ENCODE measurements at regions not wholly inside any gene's neighbourhood (a gene's known extent, or its start where the extent isn't known, plus 50 kb on each side); places are given as distances from the start of the nearest gene placed in this dataset.
"Not testable (repeated sequence)": the region's sequence is repeated elsewhere in the genome, so short reads cannot be mapped to it uniquely, and the experiment has no call there.

GRCh38 chr12:29884957-29885356 is 101.2 kb upstream of the TMTC1 start:
- not testable (repeated sequence) for TF ChIP-seq EZH2 (IDR thresholded peaks at IDR 0.05; ENCODE audit: insufficient read depth, poor library complexity, severe bottlenecking); EZH2phosphoT487 (IDR thresholded peaks at IDR 0.05; ENCODE audit: insufficient read depth, low read depth)
